Common myeloid progenitor, CD34-positive (primary cell): ENCODE measurements at regions not wholly inside any gene's neighbourhood (a gene's known extent, or its start where the extent isn't known, plus 50 kb on each side); places are given as distances from the start of the nearest gene placed in this dataset.

Experiments
- CTCF ChIA-PET: fragments of 350-600 bp; sonication (Branson Sonifier 250); formaldehyde crosslinking; loops from one replicate; lab custom pipeline; 2021; ENCODE audit warnings: antibody characterized with exemption; lab: Charles Lee
- POLR2A ChIA-PET: fragments of 350-600 bp; sonication (Branson Sonifier 250); formaldehyde crosslinking; loops from one replicate; lab custom pipeline; 2021; ENCODE audit warnings: antibody characterized with exemption; lab: Charles Lee
- DNase-seq, 3 donors: peaks; one replicate each; pipeline versions ENCODE4 v3.0.0 to v3.0.0-alpha.2; 2013
- H3K27ac ChIP-seq, 2 experiments: 1 replicate in 1 of 2; 2 replicates in 1 of 2; pipeline ENCODE4 v1.7.0; 2013; ENCODE audit warnings: inconsistent platforms in 2 of 2, low read length in 2 of 2, mild to moderate bottlenecking in 2 of 2, low read depth in 1 of 2, moderate library complexity in 1 of 2; ENCODE audit not compliant: severe bottlenecking in 2 of 2, insufficient read depth in 1 of 2, poor library complexity in 1 of 2
- H3K27me3 ChIP-seq, 5 experiments: replicated peaks in 2 of 5; 1 replicate in 3 of 5; 2 replicates in 2 of 5; pipeline versions ENCODE4 v1.6.1 to v1.7.0; 2013; ENCODE audit warnings: low read length in 4 of 5, mild to moderate bottlenecking in 2 of 5, moderate library complexity in 2 of 5, inconsistent platforms in 1 of 5; ENCODE audit not compliant: insufficient read depth in 5 of 5, control insufficient read depth in 4 of 5
- H3K36me3 ChIP-seq, 4 experiments: 1 replicate in 2 of 4; 2 replicates in 2 of 4; pipeline versions ENCODE4 v1.6.1 to v1.7.0; 2013; ENCODE audit warnings: low read length in 3 of 4, control low read depth in 1 of 4, mild to moderate bottlenecking in 1 of 4; ENCODE audit not compliant: control insufficient read depth in 4 of 4, insufficient read depth in 4 of 4
- H3K4me1 ChIP-seq, 4 experiments: 1 replicate in 3 of 4; 2 replicates in 1 of 4; pipeline versions ENCODE4 v1.6.1 to v1.7.1; 2013; ENCODE audit warnings: low read length in 3 of 4, mild to moderate bottlenecking in 3 of 4, control low read depth in 1 of 4, inconsistent platforms in 1 of 4, moderate library complexity in 1 of 4; ENCODE audit not compliant: control insufficient read depth in 4 of 4, insufficient read depth in 4 of 4; ENCODE audit errors: control extremely low read depth in 1 of 4
- H3K4me3 ChIP-seq, 7 experiments: 1 replicate in 4 of 7; 2 replicates in 3 of 7; pipeline versions ENCODE4 v1.5.1 to v1.7.0; 2013; ENCODE audit warnings: mild to moderate bottlenecking in 7 of 7, low read length in 6 of 7, moderate library complexity in 6 of 7, inconsistent platforms in 2 of 7, low read depth in 2 of 7, control low read depth in 1 of 7; ENCODE audit not compliant: insufficient read depth in 4 of 7, control insufficient read depth in 1 of 7; ENCODE audit errors: extremely low read depth in 1 of 7
- H3K9me3 ChIP-seq, 5 experiments: 1 replicate in 4 of 5; 2 replicates in 1 of 5; pipeline versions ENCODE4 v1.6.1 to v1.7.1; 2013; ENCODE audit warnings: low read length in 4 of 5, mild to moderate bottlenecking in 2 of 5, inconsistent platforms in 1 of 5, low read depth in 1 of 5, moderate library complexity in 1 of 5; ENCODE audit not compliant: control insufficient read depth in 4 of 5, insufficient read depth in 2 of 5; ENCODE audit errors: control extremely low read depth in 1 of 5
- WGBS: methylation state at CpG from one replicate; pipeline ENCODE4 v1.1.5; 2013; ENCODE audit not compliant: insufficient coverage; 5-methylcytosine and 5-hydroxymethylcytosine counted together

DNA sequence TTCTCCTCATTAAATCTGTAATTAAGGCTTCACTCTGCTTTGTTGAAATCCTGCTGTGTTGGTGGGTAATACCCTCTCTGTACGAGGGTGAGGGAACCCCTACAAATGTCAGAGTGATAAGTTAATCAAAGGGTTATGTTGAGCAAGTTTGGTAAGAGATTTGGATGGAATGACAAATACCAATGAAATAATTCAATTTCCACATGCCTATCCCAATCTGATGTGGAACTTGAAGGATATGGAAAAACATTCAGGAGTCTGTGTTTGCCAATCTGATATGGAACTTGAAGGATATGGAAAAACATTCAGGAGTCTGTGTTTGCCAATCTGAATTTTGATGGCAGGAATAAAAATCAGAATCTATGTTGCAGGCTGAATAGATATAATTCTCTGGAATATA is 910.2 kb downstream of the TUSC7 start:
- H3K36me3 ChIP-seq, result no peaks in the 10 kb centered on the region
- no CpG with 5 or more reads among the region's 1 CpG for WGBS
- CTCF ChIA-PET, result no interaction called here
- H3K4me3 ChIP-seq, result no peak overlapping the region
- H3K4me1 ChIP-seq, result no peaks in the 10 kb centered on the region
- no peaks in the 10 kb centered on the region for H3K9me3 ChIP-seq
- H3K27ac ChIP-seq, result no peak overlapping the region
- no peak for DNase-seq
- no peaks in the 10 kb centered on the region for H3K27me3 ChIP-seq
- POLR2A ChIA-PET, result no interaction called here

DNA sequence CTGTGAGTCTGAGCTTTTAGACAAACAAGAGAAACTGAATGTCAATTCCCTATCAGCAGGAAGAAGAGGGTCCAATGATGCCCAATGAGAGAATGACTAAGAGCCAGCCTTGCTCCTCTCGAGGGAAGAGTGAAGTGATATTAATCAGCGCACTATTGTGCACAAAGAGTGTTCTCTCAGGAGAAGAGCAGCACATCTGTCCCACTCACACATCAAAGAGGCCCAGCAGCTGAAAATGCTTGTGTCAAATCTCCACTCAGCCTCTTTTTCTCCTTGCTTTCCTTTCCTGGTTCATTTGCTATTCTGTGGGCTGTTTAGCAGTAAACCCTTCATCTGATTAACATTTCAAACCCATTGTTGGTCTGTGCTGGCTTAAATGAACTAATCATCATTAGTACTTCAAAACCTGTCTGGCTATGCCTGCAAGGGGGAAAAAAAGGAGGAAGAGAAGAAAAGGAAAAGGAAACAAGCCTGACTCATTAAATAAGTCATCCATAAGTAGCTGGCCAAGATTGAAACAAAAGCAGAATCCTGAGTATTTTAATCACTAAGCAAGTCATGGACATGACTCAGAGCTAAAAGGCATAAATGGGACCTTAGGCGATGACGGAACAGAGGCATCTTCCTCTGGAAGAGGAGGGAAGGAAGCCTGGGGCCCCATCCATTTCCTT is 912.7 kb downstream of the TUSC7 start:
- H3K4me3 ChIP-seq, result no peak overlapping the region
- no peaks in the 10 kb centered on the region for H3K4me1 ChIP-seq
- H3K27me3 ChIP-seq, result no peaks in the 10 kb centered on the region
- H3K27ac ChIP-seq, result no peak overlapping the region
- POLR2A ChIA-PET, result no interaction called here
- 75% methylated on average over 4 of the region's 4 CpGs for WGBS
- no peak for DNase-seq
- no peaks in the 10 kb centered on the region for H3K36me3 ChIP-seq
- CTCF ChIA-PET, result no interaction called here
- no peaks in the 10 kb centered on the region for H3K9me3 ChIP-seq

DNA sequence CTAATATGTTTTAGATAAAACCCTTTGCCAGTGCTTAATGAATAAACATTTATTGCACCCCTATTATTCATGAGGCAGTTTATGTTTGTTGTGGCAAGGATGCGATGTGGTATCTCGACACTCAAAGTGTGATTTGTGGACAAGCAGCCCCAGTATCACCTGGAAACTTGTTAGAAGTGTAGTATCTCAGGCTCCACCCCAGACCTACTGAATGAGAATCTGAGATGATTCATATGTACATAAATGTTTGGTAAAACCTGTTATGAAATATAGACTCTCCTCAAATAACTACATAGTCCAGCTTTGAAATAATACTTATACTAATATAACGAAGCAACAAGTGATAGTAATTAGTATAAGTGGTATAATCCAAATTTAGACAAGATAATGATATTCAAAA is 914.8 kb downstream of the TUSC7 start:
- WGBS, result 90% methylated on average over 2 of the region's 3 CpGs

DNA sequence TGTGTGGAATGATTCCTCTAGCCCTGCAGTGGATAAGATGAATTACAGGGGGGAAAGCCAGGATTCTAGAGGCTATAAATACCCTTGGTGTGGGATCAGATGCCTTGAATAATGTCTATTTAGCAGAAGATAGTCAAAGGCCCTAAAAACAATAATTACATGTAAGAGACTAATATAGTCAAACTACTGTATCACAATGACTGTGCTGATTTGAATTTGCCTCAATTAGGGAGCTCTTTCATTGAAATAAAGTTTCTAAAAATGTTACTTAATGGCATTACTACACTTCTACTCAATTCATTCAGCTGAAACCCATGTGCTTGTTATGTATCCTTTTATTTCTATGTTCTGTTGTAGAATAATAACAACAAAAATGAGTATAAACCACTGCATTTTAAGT is 915.6 kb downstream of the TUSC7 start:
- no peak overlapping the region for H3K27ac ChIP-seq
- POLR2A ChIA-PET, result no interaction called here
- H3K27me3 ChIP-seq, result no peaks in the 10 kb centered on the region
- no peaks in the 10 kb centered on the region for H3K9me3 ChIP-seq
- CTCF ChIA-PET, result no interaction called here
- no peak overlapping the region for H3K4me3 ChIP-seq
- H3K36me3 ChIP-seq, result no peaks in the 10 kb centered on the region
- H3K4me1 ChIP-seq, result no peaks in the 10 kb centered on the region
- no peak for DNase-seq

More for the DNA sequence above, 914.8 kb downstream of the TUSC7 start:
- Histone ChIP-seq H3K27ac (no peak overlapping the region), H3K4me1 (no peaks in the 10 kb centered on the region), H3K4me3 (no peak overlapping the region), H3K36me3 (no peaks in the 10 kb centered on the region), H3K27me3 (no peaks in the 10 kb centered on the region), H3K9me3 (no peaks in the 10 kb centered on the region)
- no peak for DNase-seq
- CTCF ChIA-PET, result no interaction called here
- POLR2A ChIA-PET, result no interaction called here

DNA sequence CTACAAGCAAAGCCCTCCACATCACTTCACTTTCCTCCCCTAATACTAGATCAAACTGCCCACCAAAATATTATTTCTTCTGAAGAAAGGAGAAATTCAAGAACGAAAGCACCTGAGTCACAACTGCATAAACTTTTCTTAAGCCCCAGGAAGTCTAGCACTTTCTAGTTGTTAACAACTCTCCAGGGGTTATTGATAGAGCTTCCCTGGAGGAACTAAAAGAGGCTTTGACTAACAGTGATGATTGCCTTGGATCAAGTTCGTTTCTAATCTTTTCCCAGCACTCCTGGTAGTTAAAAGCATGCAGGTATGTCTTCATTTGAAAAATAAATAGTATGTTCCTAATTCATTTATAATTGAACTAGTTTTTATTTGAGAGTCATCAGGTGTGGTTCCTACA is 917.0 kb downstream of the TUSC7 start:
- Histone ChIP-seq H3K9me3 (no peaks in the 10 kb centered on the region), H3K4me3 (no peak overlapping the region), H3K27me3 (no peaks in the 10 kb centered on the region), H3K4me1 (no peaks in the 10 kb centered on the region), H3K27ac (no peak overlapping the region), H3K36me3 (no peaks in the 10 kb centered on the region)
- WGBS, result no CpG with 5 or more reads among the region's 2 CpGs
- ChIA-PET CTCF (no interaction called here), POLR2A (no interaction called here)
- no peak for DNase-seq

DNA sequence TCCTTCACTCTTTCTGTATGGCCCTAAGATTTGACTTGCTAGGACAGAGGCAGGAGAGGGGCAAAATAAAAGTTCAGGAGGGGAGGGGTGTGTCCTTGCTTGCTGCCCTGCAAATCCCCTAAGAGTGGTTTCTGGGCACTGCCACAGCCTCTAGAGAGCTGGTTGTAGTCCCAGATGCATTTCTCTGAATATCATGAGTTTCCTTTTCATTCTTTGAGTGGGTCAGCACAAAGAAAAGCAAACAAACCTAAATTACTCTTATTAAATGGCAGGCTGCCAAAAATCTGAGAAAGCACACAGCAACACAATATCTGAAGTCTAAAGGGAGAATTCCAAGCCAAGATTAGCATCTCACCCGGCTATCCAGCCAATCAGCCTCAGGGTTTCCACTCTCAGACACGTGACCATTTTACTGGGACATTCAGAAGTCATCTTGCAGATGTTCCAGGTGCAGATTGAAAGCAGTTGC is 919.3 kb downstream of the TUSC7 start:
- POLR2A ChIA-PET, result no interaction called here
- Histone ChIP-seq H3K9me3 (no peaks in the 10 kb centered on the region), H3K4me3 (no peak overlapping the region), H3K4me1 (no peaks in the 10 kb centered on the region), H3K36me3 (no peaks in the 10 kb centered on the region), H3K27me3 (no peaks in the 10 kb centered on the region), H3K27ac (no peak overlapping the region)
- CTCF ChIA-PET, result no interaction called here
- no peak for DNase-seq
- 90% methylated on average over 2 of the region's 2 CpGs for WGBS

DNA sequence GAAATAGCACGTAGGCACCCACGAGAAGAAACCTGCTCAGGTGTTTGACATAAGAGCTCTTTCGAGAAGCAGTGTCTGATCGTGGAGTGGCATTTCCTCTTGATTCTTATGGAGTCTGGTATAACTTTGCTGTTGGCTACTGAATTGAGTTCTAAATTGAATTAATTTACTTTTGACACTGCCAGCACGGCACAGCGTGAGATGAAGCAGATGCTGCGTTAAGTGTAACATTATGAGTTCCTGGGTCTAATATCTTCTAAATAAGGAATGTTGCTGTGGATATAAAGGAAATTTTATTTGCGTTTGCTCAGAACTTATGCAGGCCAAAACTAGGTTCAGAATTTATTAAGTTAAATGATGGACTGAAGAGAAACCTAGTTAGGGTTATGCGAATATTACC is 919.9 kb downstream of the TUSC7 start:
- Histone ChIP-seq H3K36me3 (no peaks in the 10 kb centered on the region), H3K27ac (no peak overlapping the region), H3K4me1 (no peaks in the 10 kb centered on the region), H3K4me3 (no peak overlapping the region), H3K9me3 (no peaks in the 10 kb centered on the region), H3K27me3 (no peaks in the 10 kb centered on the region)
- WGBS, result 97% methylated on average over 9 of the region's 9 CpGs
- DNase-seq, result no peak
- POLR2A ChIA-PET, result no interaction called here
- CTCF ChIA-PET, result no interaction called here
